Gastroesophageal sphincter (tissue), 3 donors: ENCODE measurements at regions not wholly inside any gene's neighbourhood (a gene's known extent, or its start where the extent isn't known, plus 50 kb on each side); places are given as distances from the start of the nearest gene placed in this dataset.

Experiments
- CTCF ChIP-seq, 4 experiments: fragments of 200-600 bp in 2 of 4; fragments of 450-650 bp in 2 of 4; sonication (generic) in 1 of 4; IDR thresholded peaks; one replicate each; pipeline ENCODE4 v1.5.1; 2017 to 2019; ENCODE audit warnings: antibody characterized with exemption in 4 of 4, mild to moderate bottlenecking in 2 of 4, moderate library complexity in 2 of 4
- POLR2A ChIP-seq, 2 donors: fragments of 450-650 bp; IDR thresholded peaks; one replicate each; pipeline ENCODE4 v1.6.1; 2017; ENCODE audit warnings: antibody characterized with exemption in 2 of 2, mild to moderate bottlenecking in 2 of 2, moderate library complexity in 1 of 2
- POLR2AphosphoS5 ChIP-seq: sonication (generic); formaldehyde crosslinking; IDR thresholded peaks from one replicate; pipeline ENCODE4 v1.6.1; 2017; ENCODE audit warnings: antibody characterized with exemption

DNA sequence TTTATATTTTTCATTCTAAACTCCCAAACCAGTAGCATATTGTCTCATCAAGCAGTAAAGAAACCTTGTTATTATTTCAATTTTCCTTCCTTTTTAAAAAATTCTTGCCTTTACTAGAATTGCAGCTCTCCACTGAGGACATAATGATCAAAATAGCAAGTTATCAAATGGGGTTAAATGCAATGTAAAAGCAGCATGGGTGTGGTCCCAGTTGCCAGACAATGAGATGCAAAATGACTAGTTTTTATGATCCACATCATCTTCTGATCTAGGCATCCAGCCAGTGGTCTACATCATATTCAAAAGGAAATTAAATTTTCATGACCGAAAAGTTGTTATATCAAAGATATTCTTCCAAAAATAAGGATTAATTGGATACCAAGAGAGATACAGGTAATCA is 427.9 kb upstream of the SMIM31 start:
- TF ChIP-seq POLR2AphosphoS5 (no peak), CTCF (IDR thresholded peaks at IDR 0.05) (no peak), POLR2A (IDR thresholded peaks at IDR 0.05) (no peak)
